HG03439 (cell line): ENCODE measurements at regions not wholly inside any gene's neighbourhood (a gene's known extent, or its start where the extent isn't known, plus 50 kb on each side); places are given as distances from the start of the nearest gene placed in this dataset.
"Not testable (repeated sequence)": the region's sequence is repeated elsewhere in the genome, so short reads cannot be mapped to it uniquely, and the experiment has no call there.

Experiments
- ATAC-seq: cut with Tn5 transposase; IDR thresholded peaks from one replicate; pipeline ENCODE4 v1.9.1; 2021; ENCODE audit warnings: mild to moderate bottlenecking, moderate library complexity; ENCODE audit not compliant: unreplicated experiment

- ATAC-seq: not testable (repeated sequence)
These were observed 64.0 kb upstream of the PLEKHM1 start for GRCh38 chr17:45554479-45554878.

DNA sequence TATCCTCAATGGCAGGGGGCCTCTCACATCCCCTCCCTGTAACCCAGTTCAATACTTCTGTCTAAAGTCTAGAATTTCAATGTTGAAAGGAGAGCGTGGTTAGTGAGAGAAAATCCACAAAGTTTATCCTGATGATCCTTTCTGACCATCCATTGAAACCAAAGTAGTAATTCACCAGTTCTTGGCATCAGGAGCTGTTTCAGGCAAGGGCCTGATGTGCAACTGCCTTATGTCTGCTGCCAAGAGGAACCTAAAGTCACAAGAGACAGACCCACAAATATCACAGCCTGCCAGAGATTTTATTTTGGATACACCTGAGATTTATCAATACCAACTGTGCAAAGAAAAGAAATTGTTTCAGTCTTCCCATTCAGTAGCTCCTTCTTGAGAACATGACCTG lies 68.3 kb upstream of the PLEKHM1 start:
- not testable (repeated sequence) for ATAC-seq

- ATAC-seq: not testable (repeated sequence)
These were observed 72.3 kb upstream of the PLEKHM1 start for GRCh38 chr17:45562868-45563267.

DNA sequence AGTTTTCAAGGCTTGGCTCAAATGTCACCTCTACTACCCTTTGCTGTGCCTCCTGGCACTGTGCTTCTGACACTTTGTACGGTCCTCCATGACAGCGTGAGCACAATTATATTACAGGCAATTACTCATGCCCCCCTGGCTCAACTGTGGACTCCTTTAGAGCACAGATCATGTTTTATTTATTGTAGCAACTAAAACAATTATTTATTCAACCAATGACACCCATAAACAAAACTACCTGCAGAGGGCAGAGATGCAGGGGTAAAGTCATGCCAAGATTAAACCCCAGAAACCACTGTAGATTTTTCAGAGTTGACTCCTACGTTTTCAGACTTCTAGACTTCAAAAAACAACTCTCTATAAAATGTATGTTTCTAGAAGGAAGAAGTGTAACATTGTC lies 72.8 kb upstream of the PLEKHM1 start:
- ATAC-seq: not testable (repeated sequence)

- not testable (repeated sequence) for ATAC-seq
These were observed 77.8 kb upstream of the PLEKHM1 start for GRCh38 chr17:45568275-45568674.

DNA sequence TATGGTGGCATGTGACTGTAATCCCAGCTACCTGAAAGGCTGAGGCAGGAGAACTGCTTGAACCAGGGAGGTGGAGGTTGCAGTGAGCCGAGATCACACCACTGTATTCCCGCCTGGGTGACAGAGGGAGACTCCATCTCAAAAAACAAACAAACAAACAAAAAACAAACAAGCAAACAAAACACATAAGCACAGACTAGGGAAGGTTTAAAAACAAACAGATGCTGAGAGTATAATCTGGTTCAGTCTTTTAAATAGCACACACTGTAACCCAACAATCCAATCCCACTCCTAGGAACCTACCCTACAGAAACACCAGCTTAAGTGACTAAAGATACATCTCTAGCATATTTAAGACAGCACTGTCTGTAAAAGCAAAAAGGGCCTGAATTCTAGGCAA lies 82.8 kb upstream of the PLEKHM1 start:
- not testable (repeated sequence) for ATAC-seq

- no peak for ATAC-seq
These were observed 83.6 kb upstream of the PLEKHM1 start for GRCh38 chr17:45573924-45574770.

GRCh38 chr17:45575126-45575885 lies 84.8 kb upstream of the PLEKHM1 start:
- ATAC-seq: no peak

DNA sequence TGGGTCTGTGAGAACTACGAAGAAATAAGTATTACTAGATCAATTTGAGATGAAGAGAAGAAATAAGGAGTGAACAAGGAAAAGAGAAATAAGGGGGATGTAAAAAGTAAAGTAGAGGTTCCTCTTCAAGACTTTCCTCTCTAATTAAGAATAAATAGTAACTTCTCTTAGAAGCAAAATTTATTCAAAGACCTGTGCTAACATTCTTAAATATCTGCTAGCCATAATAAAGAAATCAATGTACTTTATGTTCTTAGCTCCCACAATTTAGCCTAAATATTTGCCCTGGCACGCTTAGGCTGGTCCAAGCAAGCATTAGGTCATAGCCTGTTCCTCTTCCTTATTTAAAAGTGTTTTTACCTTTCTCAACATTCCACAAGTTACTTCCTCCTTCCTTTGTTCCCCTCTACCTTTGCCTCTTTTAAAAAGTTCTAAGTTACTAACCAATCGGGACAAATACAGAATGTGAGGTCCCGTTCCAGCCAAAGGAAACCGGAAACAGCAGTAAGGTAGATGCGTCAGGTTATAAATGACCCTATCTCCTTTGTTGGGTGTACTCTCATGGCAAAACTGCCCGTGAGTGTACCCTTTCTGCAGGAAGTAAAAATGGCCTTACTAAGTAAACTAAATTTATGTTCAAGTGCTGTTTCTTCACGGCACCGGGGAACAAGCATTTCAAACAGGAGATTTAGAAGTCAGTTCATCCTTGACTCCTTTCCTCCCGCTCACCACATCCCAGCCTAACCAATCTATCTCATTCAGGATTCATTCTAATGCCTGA lies 86.2 kb upstream of the PLEKHM1 start:
- ATAC-seq: not testable (repeated sequence)

DNA sequence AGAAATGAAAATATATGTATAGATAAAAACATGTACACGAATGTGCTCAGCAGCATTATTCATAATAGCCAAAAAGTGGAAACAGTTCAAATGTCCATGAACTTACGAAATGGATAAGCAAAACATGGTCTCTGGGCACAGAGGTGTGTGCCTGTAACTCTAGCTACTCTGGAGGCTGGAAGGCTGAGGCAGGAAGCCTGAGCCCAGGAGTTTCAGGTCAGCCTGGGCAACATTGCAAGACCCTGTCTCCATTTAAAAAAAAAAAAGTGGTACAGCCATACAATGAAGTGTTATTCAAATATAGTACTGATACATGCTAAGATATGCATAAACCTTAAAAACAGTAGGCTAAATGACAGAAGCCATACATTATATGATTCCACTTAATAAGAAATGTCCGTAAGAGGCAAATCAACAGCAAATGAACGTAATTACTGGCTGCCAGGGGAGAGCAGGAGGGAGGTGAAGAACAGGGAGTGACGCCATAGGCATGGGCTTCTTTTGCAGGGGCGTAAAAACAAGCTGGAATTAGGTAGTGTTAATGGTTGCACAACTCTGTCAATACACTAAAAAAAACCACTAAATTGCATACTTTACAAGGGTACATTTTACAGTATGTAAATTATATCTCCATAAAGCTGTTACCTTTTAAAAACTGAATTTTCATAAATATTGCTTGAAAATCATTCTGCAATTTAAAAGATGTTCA lies 87.2 kb upstream of the PLEKHM1 start:
- ATAC-seq: no peak

GRCh38 chr17:45578516-45579455 lies 88.3 kb upstream of the PLEKHM1 start:
- ATAC-seq: no peak

DNA sequence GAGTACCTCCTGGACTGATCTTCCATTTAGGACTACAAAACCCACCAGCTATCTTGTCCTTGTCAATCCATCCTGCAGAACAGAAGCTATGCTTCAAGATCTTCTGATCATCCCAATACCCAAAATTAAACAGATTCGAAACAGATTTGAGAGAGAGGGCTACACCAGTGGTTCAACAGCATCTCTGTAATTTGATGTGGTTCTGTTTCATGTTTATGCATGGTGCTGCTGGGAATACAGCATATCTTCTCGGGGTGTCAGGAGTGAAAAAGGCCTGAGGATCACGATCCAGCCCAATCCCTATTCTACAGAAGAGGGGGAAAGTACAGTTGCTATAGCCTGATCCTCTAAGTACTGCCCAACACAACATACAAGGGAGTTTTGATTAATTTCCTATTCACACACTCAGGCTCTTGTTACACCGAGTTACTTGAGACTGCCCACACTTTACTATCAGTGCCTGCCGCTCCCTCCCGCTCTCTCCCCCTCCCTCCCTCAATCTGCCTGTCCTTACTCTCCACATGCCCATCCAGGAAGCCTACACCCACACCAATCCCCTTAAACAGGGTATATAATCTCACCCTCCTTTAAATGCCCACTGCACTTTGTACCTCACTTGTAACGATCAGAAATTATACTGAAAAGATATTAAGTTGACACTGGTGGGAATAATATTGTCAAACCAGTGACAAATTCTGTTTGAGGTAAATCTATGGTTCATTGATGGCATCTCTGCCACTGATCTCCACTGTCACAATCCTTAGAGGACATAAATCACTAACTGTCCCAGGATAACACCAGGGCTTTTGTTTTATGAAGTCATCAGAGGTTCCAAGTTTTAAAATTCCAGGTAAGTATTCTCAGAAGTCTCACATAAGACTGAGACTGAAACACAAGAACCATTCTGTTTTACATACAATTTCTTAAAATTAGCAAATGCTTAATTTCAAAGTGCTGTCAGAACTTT lies 89.3 kb upstream of the PLEKHM1 start:
- ATAC-seq: no peak

DNA sequence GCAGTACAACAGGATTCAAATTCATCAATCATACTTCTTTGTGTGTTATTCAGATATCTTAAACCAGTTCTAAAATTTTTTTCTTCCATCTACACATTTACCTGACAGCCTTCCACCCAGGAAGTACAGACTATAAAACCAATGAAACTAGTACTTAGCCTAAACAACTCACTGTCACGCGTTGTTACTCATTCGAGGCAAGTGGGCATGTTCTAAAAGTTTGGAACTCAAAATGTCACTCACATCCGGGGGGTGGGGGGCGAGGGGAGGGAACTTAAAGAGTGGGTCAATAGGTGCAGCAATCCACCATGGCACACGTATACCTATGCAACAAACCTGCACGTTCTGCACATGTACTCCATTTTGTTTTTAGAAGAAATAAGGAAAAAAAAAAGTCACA lies 90.4 kb upstream of the PLEKHM1 start:
- no peak for ATAC-seq

GRCh38 chr17:45581860-45582259 lies 91.3 kb upstream of the PLEKHM1 start:
- no peak for ATAC-seq

- peak; percentile 37 for ATAC-seq
These were observed 93.8 kb upstream of the PLEKHM1 start for GRCh38 chr17:45584092-45585036.

- ATAC-seq: peak; percentile 76
These were observed 94.7 kb upstream of the PLEKHM1 start for GRCh38 chr17:45585037-45585733.
